GM19455 (cell line): ENCODE measurements at regions not wholly inside any gene's neighbourhood (a gene's known extent, or its start where the extent isn't known, plus 50 kb on each side); places are given as distances from the start of the nearest gene placed in this dataset.

ENCODE experiments used
- ATAC-seq: cut with Tn5 transposase; IDR thresholded peaks from one replicate; pipeline ENCODE4 v1.9.1; 2021; ENCODE audit not compliant: unreplicated experiment

- no peak for ATAC-seq
Measured at GRCh38 chr7:45971661-45972175, 50.6 kb upstream of the IGFBP3 start.

GRCh38 chr7:45971171-45971570 lies 50.1 kb upstream of the IGFBP3 start:
- ATAC-seq: no peak
